Central memory CD8-positive, alpha-beta T cell (primary cell): ENCODE measurements at regions not wholly inside any gene's neighbourhood (a gene's known extent, or its start where the extent isn't known, plus 50 kb on each side); places are given as distances from the start of the nearest gene placed in this dataset.
A peak's percentile ranks its signal among the peaks of the same experiment; 100 is the strongest.

ENCODE experiments used
- ATAC-seq: fragments of 150-1000 bp; cut with Tn5 transposase; replicated peaks from 2 replicates; pipeline ENCODE4 v1.10.0; 2022; ENCODE audit warnings: mild to moderate bottlenecking, moderate FRiP score, moderate number of reproducible peaks; ENCODE audit not compliant: poor library complexity, severe bottlenecking; ENCODE audit errors: extremely low read depth
- DNase-seq, 2 donors: peaks; one replicate each; pipeline ENCODE4 v3.0.0; 2021; ENCODE audit warnings: low spot score in 2 of 2
- H3K27ac Mint-ChIP-seq: one replicate; pipeline ENCODE4 v1.8.0; 2022; ENCODE audit warnings: low read depth, mild to moderate bottlenecking, moderate library complexity, mixed read lengths
- H3K27me3 Mint-ChIP-seq: one replicate; pipeline ENCODE4 v1.8.0; 2022; ENCODE audit warnings: mixed read lengths
- H3K36me3 Mint-ChIP-seq: one replicate; pipeline ENCODE4 v1.8.0; 2022; ENCODE audit warnings: mild to moderate bottlenecking, moderate library complexity, mixed read lengths; ENCODE audit not compliant: insufficient read depth
- H3K4me1 Mint-ChIP-seq: one replicate; pipeline ENCODE4 v1.8.0; 2022; ENCODE audit warnings: mixed read lengths
- H3K4me3 Mint-ChIP-seq: one replicate; pipeline ENCODE4 v1.8.0; 2022; ENCODE audit warnings: mild to moderate bottlenecking, moderate library complexity, mixed read lengths
- H3K9me3 Mint-ChIP-seq: one replicate; pipeline ENCODE4 v1.8.0; 2022; ENCODE audit warnings: mixed read lengths

DNA sequence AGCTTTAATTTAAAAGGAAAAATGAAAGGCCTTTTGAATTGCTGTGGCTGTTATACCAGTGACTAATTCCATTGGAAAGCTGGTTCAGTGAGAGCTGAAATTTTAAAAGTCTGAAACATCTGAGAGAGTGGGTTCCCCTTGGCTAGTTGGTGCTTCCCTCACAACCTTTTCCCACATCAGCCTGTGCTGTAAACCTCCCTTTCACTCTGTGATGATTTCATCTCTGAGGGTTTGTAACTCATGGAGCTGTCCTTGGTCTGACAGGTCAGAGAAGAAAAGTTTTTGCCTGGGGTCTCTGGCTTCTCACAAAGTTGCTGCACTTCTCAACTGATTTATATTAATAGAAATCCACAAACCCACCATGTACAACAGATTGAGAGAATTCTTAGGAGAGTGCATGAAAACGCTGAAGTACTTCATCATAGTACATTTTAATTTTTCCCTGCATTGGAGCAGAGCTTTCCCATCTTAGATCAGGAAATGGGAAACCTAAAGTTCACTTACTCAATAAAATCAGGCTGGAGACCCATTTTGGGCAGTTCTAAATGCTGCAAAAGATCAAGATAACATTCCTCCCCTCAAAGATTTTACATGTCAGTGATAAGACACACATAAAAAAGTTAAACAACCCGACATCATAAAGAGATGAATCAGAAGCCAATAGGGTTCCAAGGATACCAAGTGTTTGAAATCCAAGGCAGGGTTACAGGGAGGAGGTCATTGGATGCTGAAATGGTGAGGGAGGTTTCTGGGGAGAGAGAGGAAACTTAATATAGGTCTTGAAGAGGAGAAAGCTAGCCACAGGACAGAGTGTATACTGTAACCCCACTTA lies 157.0 kb upstream of the MKLN1 start:
- Mint-ChIP-seq H3K4me3 (no peak overlapping the region), H3K4me1 (no peaks in the 10 kb centered on the region), H3K27ac (no peak overlapping the region), H3K36me3 (no peaks in the 10 kb centered on the region), H3K27me3 (peaks cover 18% of the 10 kb centered on the region), H3K9me3 (no peaks in the 10 kb centered on the region)
- ATAC-seq = no peak
- DNase-seq = no peak

DNA sequence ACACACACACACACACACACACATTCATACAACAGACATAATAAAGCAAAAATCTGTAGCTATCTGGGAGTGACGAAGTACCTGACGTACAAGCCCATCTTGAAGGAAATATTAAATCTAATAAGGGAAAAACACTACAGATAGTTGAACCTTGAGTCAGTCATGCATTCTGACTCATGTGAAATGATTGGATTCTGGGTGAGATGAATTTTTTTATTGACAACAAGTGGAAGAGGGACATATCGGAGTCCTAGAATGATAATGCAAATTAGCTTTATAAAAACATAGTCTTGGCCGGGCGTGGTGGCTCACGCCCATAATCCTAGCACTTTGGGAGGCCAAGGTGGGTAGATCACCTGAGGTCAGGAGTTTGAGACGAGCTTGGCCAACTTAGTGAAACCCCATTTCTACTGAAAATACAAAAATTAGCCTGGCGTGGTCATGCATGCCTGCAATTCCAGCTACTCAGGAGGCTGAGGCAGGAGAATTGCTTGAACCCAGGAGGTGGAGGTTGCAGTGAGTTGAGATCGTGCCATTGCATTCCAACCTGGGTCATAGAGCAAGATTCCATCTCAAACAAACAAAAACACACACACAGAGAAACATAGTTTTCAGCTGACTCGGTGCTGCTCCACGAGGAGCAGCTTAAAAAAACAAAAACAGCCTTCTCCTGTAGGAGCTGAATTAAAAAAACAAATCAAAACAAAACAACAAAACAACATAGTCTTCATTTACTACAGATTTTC lies 154.4 kb upstream of the MKLN1 start:
- Mint-ChIP-seq H3K4me1 (no peaks in the 10 kb centered on the region), H3K4me3 (no peak overlapping the region), H3K9me3 (no peaks in the 10 kb centered on the region), H3K36me3 (no peaks in the 10 kb centered on the region), H3K27ac (no peak overlapping the region), H3K27me3 (peaks cover 18% of the 10 kb centered on the region)
- no peak for DNase-seq
- ATAC-seq = no peak

DNA sequence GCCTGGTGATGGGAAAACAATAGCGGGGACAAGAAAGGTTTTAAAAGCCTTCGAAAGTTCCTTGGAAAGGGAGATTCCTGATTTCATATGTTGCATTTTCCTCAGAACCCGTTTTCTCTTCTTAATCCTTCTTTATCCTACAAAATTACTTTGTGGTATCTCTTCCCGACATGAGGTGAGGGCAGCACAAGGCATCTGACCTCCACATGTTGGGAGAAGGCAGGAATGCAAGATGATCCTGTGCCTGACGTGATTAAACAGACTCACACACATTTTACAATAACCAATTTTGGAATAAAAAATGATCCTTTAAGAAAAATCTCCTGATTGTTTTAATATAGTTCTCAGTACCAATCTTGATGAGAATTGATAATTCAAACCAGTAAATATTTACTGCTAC lies 153.3 kb upstream of the MKLN1 start:
- ATAC-seq (no peak), DNase-seq (no peak)
- no peak overlapping the region for H3K4me3 Mint-ChIP-seq
- H3K27ac Mint-ChIP-seq = no peak overlapping the region
- H3K9me3 Mint-ChIP-seq = no peaks in the 10 kb centered on the region
- peaks cover 18% of the 10 kb centered on the region for H3K27me3 Mint-ChIP-seq
- H3K36me3 Mint-ChIP-seq = no peaks in the 10 kb centered on the region
- no peaks in the 10 kb centered on the region for H3K4me1 Mint-ChIP-seq

DNA sequence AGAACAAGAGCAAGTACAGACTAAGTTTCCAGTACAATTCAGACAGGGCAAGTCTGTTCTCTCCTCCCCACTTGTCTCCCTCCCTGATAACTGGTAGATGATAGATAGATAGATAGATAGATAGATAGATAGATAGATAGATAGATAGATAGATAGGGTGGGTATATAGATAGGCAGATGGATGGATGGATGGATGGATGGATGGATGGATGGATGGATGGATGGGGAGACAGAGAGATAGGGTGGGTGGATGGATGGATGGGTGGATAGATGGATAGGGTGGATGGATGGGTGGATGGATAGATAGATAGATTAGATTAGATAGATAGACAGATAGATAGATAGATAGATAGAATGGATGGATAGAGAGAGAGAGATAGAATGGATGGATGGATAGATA lies 152.8 kb upstream of the MKLN1 start:
- ATAC-seq (no peak), DNase-seq (no peak)
- Mint-ChIP-seq H3K27ac (no peak overlapping the region), H3K9me3 (no peaks in the 10 kb centered on the region), H3K4me3 (no peak overlapping the region), H3K27me3 (peaks cover 18% of the 10 kb centered on the region), H3K36me3 (no peaks in the 10 kb centered on the region), H3K4me1 (no peaks in the 10 kb centered on the region)

DNA sequence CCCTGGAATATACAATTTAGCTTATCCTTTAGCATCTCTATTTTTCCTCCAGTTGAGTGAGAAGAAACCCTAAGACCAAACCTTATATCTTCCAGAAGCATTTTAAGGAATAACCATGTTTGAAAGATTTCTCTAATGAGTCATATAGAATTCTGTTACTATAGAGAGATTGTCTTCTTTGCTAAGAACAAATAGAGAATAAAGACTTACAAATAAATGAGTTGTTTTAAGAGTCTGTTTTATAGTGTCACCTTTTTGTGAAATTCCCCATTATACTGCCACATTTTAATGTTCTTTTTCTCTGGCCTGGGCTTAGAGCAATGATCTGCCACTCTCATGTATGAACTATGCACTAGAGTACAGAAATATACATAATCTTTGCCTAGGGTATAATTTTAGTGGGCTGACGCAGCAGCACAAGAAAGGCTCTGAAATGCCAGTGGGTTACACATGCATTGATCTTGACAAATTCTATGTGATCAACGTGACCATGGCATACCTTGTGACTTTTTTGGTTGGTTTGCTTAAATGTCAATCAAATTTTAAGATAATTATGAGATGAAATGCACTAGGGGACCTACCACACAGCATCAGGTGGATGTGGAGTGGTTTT lies 145.1 kb upstream of the MKLN1 start:
- DNase-seq (no peak), ATAC-seq (no peak)
- Mint-ChIP-seq H3K9me3 (no peaks in the 10 kb centered on the region), H3K36me3 (no peaks in the 10 kb centered on the region), H3K27me3 (no peaks in the 10 kb centered on the region), H3K4me3 (no peak overlapping the region), H3K4me1 (peaks cover 15% of the 10 kb centered on the region), H3K27ac (peak overlapping the region; percentile 36)

DNA sequence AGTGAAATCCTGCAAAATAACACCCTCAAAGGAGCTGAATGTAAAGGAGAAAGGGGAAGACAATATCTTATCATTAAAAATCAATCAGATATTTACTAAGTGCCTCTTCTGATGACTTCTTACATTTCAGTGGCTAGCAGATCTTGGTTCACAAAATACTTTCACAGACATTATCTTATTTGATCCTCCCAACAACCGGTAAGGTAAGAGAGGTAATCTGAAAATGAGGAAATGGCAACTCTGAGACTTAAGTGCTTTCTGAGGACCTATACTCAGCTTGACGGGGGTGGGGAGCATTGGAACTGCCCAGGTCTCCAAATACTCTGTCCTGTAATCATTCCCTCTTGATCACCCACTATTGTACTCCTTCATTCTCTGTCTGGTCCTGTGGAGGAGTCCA lies 144.6 kb upstream of the MKLN1 start:
- H3K9me3 Mint-ChIP-seq = no peaks in the 10 kb centered on the region
- H3K27ac Mint-ChIP-seq = peak overlapping the region; percentile 36
- no peak overlapping the region for H3K4me3 Mint-ChIP-seq
- peaks cover 19% of the 10 kb centered on the region for H3K4me1 Mint-ChIP-seq
- H3K36me3 Mint-ChIP-seq = no peaks in the 10 kb centered on the region
- no peaks in the 10 kb centered on the region for H3K27me3 Mint-ChIP-seq
- DNase-seq (no peak), ATAC-seq (no peak)

DNA sequence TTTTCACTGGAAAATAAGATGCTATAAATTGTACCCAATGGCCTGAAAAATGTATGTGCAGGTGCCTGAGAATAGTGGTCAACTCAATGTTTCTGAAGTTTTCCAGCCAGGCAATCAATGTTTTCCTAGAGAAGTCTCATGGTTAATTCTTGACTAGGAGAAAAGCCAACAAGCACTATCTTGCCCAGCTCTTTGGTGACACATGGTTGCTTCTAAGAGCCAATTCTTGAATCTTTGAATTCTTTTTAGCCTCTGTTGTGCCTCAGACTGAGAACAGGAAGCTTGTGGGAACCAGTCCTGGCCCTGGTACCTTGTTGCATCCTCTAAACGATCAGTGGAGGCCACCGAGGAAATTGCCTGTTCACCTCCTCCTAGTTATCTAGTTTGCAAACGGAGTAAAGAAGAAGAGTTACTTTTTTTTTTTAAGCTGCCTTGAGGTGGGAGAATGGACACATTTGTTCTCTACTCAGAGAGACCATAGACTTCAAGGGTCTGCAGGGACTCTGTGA lies 144.0 kb upstream of the MKLN1 start:
- Mint-ChIP-seq H3K36me3 (peaks cover 3% of the 10 kb centered on the region), H3K9me3 (no peaks in the 10 kb centered on the region), H3K27me3 (no peaks in the 10 kb centered on the region), H3K4me1 (peaks cover 25% of the 10 kb centered on the region), H3K4me3 (no peak overlapping the region), H3K27ac (no peak overlapping the region)
- DNase-seq (peak in 1 of 2 donors; percentile 11), ATAC-seq (no peak)

DNA sequence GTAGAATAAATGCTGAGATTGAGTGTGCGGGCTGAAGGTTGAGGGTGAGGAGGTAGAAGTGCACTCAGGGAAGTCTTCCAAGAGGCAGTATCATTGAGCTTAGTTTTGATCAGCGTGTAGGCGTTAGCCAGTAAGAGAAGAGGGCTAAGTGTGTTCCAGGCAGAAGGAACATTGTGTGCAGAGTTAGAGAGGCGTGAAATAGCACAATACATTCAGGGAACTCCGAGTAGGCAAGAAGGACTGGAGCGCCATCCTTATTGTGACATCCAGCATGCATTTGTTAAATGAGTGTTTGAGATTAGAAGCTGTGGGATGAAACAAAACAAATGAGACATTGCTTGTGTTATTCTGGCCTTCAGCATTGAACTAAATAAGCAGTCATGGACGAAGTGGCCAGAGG lies 140.9 kb upstream of the MKLN1 start:
- H3K4me3 Mint-ChIP-seq = no peak overlapping the region
- peaks cover 3% of the 10 kb centered on the region for H3K36me3 Mint-ChIP-seq
- no peak overlapping the region for H3K27ac Mint-ChIP-seq
- H3K9me3 Mint-ChIP-seq = no peaks in the 10 kb centered on the region
- ATAC-seq (no peak), DNase-seq (no peak)
- H3K27me3 Mint-ChIP-seq = no peaks in the 10 kb centered on the region
- peaks cover 37% of the 10 kb centered on the region for H3K4me1 Mint-ChIP-seq

DNA sequence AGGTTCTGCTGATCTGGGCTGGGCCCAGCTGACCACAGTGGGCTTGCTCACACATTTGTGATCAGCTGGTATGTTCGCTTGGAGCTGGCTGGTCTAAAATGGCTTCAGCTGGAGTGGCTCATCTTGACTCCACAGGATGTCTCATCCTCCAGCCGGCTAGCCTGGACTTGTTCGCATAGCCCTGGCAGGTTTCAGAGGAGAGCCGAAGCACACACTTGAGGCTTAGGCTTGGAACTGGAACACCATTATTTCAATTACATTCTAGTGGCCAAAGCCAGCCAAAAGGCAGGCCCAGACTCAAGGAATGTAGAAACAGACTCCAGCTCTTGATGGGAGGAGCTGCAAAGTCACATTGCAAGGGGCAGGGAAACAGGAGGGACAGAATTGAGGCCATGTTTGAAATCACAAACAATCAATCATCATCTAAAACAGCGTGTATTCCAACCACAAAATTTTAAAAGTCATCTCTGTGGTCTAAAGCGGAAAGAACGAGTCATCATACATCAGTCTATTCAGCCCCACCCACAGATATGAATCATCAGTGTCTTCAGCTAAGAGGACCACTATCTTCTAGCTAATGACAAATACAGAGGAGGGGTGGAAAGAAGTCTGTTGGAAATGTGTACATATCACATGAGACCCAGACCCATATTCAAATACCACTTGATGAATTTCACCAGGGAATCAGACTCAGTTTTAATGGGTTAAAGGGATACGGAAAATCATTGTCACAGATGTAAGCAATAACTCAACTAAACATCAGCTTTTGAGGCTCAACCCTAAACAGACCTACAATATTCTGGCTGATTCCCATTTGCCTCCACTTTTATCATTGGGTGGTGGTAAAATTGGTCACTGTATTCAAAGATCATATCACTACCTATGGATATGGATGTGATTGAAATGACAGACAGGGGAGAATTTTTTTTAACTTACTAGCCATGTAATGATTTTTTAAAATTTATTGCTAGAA lies 139.0 kb upstream of the MKLN1 start:
- peak; percentile 97 for ATAC-seq
- no peaks in the 10 kb centered on the region for H3K9me3 Mint-ChIP-seq
- no peaks in the 10 kb centered on the region for H3K27me3 Mint-ChIP-seq
- peaks cover 30% of the 10 kb centered on the region for H3K4me1 Mint-ChIP-seq
- H3K36me3 Mint-ChIP-seq = peaks cover 3% of the 10 kb centered on the region
- peak overlapping the region; percentile 91 for H3K27ac Mint-ChIP-seq
- peak overlapping the region; percentile 1 for H3K4me3 Mint-ChIP-seq
- DNase-seq = peak in 1 of 2 donors; percentile 52

DNA sequence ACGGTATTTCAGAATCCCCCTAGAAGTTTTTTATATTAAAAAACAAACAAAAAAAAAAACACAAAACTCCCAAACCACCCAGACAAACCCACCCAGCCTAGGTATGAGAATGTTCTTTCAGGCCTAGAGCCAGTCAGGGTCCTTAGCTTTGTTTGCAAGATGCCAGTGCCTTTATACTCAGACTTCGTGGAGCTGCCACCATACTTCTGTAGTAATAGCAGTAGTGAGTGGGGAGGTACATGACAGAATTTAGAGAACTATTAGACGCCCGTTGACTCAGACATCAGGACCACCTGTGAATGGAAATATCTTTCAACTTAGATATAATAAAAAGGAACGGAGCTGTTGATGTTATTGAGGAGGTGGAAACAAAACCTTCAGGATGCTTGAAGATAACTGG lies 138.2 kb upstream of the MKLN1 start:
- H3K36me3 Mint-ChIP-seq = peaks cover 3% of the 10 kb centered on the region
- peaks cover 22% of the 10 kb centered on the region for H3K4me1 Mint-ChIP-seq
- H3K27me3 Mint-ChIP-seq = no peaks in the 10 kb centered on the region
- H3K9me3 Mint-ChIP-seq = no peaks in the 10 kb centered on the region
- no peak overlapping the region for H3K4me3 Mint-ChIP-seq
- H3K27ac Mint-ChIP-seq = peak overlapping the region; percentile 91
- ATAC-seq (no peak), DNase-seq (no peak)

DNA sequence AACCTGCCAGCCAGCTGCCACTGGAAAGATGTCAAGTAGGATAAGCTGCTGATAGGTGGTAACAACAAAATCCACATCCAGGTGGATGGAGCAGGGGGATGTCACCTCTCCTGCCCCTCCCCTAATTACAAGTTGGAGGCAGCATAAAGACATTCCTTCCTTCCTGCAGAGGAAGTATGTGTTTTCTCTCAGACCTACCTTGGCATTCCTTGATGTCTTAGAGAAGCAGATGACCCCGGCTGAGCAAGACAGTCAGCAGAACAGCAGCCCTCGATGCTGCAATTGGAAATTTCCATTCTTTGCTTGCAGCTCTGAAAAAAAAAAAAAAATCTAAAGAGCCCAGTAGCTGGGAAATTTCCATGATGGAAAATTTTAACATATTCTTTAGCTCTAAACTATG lies 137.5 kb upstream of the MKLN1 start:
- no peaks in the 10 kb centered on the region for H3K9me3 Mint-ChIP-seq
- DNase-seq (no peak), ATAC-seq (no peak)
- no peaks in the 10 kb centered on the region for H3K27me3 Mint-ChIP-seq
- H3K27ac Mint-ChIP-seq = no peak overlapping the region
- no peak overlapping the region for H3K4me3 Mint-ChIP-seq
- peaks cover 22% of the 10 kb centered on the region for H3K4me1 Mint-ChIP-seq
- peaks cover 3% of the 10 kb centered on the region for H3K36me3 Mint-ChIP-seq

DNA sequence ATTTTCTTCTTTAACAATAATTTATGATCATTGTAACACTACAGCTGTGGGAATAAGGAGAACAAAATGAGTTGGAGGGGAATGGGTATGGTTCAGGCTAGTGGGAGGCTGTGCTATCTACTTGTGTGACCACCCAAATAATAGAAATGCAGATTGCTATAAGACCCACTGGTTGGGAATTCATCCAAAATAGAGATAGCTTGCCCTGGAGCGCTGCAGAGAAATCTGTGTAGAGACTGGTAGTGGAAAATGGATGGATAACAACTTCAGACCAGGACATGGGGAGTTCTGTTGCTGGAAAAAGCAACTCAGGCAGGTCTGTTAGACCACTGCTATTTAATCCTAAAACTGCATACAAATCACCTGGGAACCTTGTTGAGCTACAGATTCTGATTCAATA lies 137.1 kb upstream of the MKLN1 start:
- Mint-ChIP-seq H3K36me3 (peaks cover 3% of the 10 kb centered on the region), H3K27ac (no peak overlapping the region), H3K4me3 (no peak overlapping the region), H3K27me3 (no peaks in the 10 kb centered on the region), H3K9me3 (no peaks in the 10 kb centered on the region), H3K4me1 (peaks cover 22% of the 10 kb centered on the region)
- no peak for ATAC-seq
- DNase-seq = no peak
